ENCODE measurements at regions not wholly inside any gene's neighbourhood (a gene's known extent, or its start where the extent isn't known, plus 50 kb on each side); places are given as distances from the start of the nearest gene placed in this dataset.
A peak's percentile ranks its signal among the peaks of the same experiment; 100 is the strongest.

GRCh38 chr11:134008634-134009071 lies 51.9 kb upstream of the IGSF9B start:
- H3K27me3 ChIP-seq (ENCODE audit: control insufficient read depth, insufficient read depth, low read length, poor library complexity, severe bottlenecking), result no peaks in the 10 kb centered on the region
- TF ChIP-seq, protein P1, sequence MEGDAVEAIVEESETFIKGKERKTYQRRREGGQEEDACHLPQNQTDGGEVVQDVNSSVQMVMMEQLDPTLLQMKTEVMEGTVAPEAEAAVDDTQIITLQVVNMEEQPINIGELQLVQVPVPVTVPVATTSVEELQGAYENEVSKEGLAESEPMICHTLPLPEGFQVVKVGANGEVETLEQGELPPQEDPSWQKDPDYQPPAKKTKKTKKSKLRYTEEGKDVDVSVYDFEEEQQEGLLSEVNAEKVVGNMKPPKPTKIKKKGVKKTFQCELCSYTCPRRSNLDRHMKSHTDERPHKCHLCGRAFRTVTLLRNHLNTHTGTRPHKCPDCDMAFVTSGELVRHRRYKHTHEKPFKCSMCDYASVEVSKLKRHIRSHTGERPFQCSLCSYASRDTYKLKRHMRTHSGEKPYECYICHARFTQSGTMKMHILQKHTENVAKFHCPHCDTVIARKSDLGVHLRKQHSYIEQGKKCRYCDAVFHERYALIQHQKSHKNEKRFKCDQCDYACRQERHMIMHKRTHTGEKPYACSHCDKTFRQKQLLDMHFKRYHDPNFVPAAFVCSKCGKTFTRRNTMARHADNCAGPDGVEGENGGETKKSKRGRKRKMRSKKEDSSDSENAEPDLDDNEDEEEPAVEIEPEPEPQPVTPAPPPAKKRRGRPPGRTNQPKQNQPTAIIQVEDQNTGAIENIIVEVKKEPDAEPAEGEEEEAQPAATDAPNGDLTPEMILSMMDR (conservative IDR thresholded peaks at IDR 0.05), result no peak
- no peaks in the 10 kb centered on the region for H3K36me3 ChIP-seq (ENCODE audit: control insufficient read depth, insufficient read depth, low read length)
- Mint-ChIP-seq H3K27ac (no peak overlapping the region), H3K4me3 (no peak overlapping the region), H3K27me3 (ENCODE audit: insufficient read depth) (peaks cover 3% of the 10 kb centered on the region), H3K4me1 (peaks cover 11% of the 10 kb centered on the region), H3K36me3 (ENCODE audit: low read depth) (no peaks in the 10 kb centered on the region), H3K9me3 (no peaks in the 10 kb centered on the region)
- 35 to 38% methylated on average over 1 to 4 of the region's 4 CpGs for WGBS, 2 experiments (ENCODE audit: insufficient coverage in 1 of 2, insufficient read length in 1 of 2)
- no peak overlapping the region for H3K27ac ChIP-seq (ENCODE audit: low read depth, low read length)
- peak; percentile 80 for DNase-seq
- no peak overlapping the region for H3K9ac ChIP-seq (ENCODE audit: extremely low read depth, low read length, poor library complexity, severe bottlenecking)
- no peak overlapping the region for H3K4me3 ChIP-seq (ENCODE audit: low read length)
- H3K9me3 ChIP-seq (ENCODE audit: control insufficient read depth, low read length), result no peaks in the 10 kb centered on the region
- no peaks in the 10 kb centered on the region for H3K4me1 ChIP-seq (ENCODE audit: control insufficient read depth, insufficient read depth, low read length)

DNA sequence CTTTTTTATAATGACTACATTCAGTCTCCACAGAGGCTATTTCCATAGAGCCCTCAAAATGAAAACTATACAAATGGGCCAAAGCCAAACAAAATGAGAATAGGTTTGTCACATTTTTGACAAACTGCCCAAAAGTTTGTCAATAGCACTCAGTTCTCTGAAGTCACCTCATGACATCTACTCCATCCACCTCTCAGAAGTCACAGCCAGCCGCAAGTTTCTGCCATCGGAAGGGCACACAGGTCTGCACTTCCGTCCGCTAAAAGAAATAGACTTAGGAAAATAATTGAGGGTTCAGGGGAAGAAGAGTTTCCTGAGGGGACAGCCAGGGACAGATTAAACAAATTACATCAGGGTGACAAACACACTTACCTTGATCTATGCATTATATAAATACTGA lies 55.4 kb upstream of the JAM3 start:
- Mint-ChIP-seq H3K4me3 (no peak overlapping the region), H3K9me3 (no peaks in the 10 kb centered on the region), H3K4me1 (peaks cover 7% of the 10 kb centered on the region), H3K27me3 (ENCODE audit: insufficient read depth) (peaks cover 24% of the 10 kb centered on the region), H3K36me3 (ENCODE audit: low read depth) (no peaks in the 10 kb centered on the region), H3K27ac (no peak overlapping the region)
- no peak overlapping the region for H3K4me3 ChIP-seq (ENCODE audit: low read length)
- no peaks in the 10 kb centered on the region for H3K4me1 ChIP-seq (ENCODE audit: control insufficient read depth, insufficient read depth, low read length)
- no peak overlapping the region for H3K9ac ChIP-seq (ENCODE audit: extremely low read depth, low read length, poor library complexity, severe bottlenecking)
- no peak overlapping the region for H3K27ac ChIP-seq (ENCODE audit: low read depth, low read length)
- TF ChIP-seq, protein P1 (conservative IDR thresholded peaks at IDR 0.05), result no peak
- 92% methylated on average over 4 of the region's 4 CpGs; no CpG with 5 or more reads in 1 of the 2 experiments for WGBS, 2 experiments (ENCODE audit: insufficient coverage in 1 of 2, insufficient read length in 1 of 2)
- no peak for DNase-seq
- H3K9me3 ChIP-seq (ENCODE audit: control insufficient read depth, low read length), result no peaks in the 10 kb centered on the region
- peaks cover 29% of the 10 kb centered on the region for H3K27me3 ChIP-seq (ENCODE audit: control insufficient read depth, insufficient read depth, low read length, poor library complexity, severe bottlenecking)
- no peaks in the 10 kb centered on the region for H3K36me3 ChIP-seq (ENCODE audit: control insufficient read depth, insufficient read depth, low read length)

DNA sequence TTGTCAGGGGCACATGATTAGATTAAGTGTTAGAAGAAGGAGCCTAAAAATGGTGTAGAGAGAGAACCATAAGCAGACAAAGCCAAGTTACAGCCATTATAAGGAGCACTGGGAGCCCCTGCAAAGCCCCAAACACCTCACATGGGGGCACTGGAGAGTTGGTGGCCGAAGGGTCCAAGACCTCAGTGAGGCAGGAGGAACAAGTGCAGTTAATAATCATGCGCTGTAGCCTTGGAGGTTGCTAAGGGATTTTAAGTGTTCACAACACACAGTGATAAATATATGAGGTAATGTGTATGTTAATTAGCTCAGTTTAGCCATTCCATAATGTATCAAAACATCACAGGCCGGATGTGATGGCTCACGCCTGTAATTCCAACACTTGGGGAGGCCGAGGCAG lies 54.4 kb upstream of the JAM3 start:
- DNase-seq, result peak; percentile 84
- H3K4me3 ChIP-seq (ENCODE audit: low read length), result no peak overlapping the region
- no peaks in the 10 kb centered on the region for H3K36me3 ChIP-seq (ENCODE audit: control insufficient read depth, insufficient read depth, low read length)
- 82 to 83% methylated on average over 4 to 5 of the region's 5 CpGs for WGBS, 2 experiments (ENCODE audit: insufficient coverage in 1 of 2, insufficient read length in 1 of 2)
- Mint-ChIP-seq H3K4me3 (no peak overlapping the region), H3K36me3 (ENCODE audit: low read depth) (no peaks in the 10 kb centered on the region), H3K27me3 (ENCODE audit: insufficient read depth) (peaks cover 27% of the 10 kb centered on the region), H3K27ac (no peak overlapping the region), H3K9me3 (no peaks in the 10 kb centered on the region), H3K4me1 (no peaks in the 10 kb centered on the region)
- H3K27me3 ChIP-seq (ENCODE audit: control insufficient read depth, insufficient read depth, low read length, poor library complexity, severe bottlenecking), result peaks cover 29% of the 10 kb centered on the region
- no peaks in the 10 kb centered on the region for H3K4me1 ChIP-seq (ENCODE audit: control insufficient read depth, insufficient read depth, low read length)
- TF ChIP-seq, protein P1 (conservative IDR thresholded peaks at IDR 0.05), result peak; percentile 82
- no peaks in the 10 kb centered on the region for H3K9me3 ChIP-seq (ENCODE audit: control insufficient read depth, low read length)
- no peak overlapping the region for H3K27ac ChIP-seq (ENCODE audit: low read depth, low read length)
- no peak overlapping the region for H3K9ac ChIP-seq (ENCODE audit: extremely low read depth, low read length, poor library complexity, severe bottlenecking)

Data from endodermal cell (in vitro differentiated cells).